Lower leg skin (tissue), 3 donors: ENCODE measurements at regions not wholly inside any gene's neighbourhood (a gene's known extent, or its start where the extent isn't known, plus 50 kb on each side); places are given as distances from the start of the nearest gene placed in this dataset.

Source experiments
- POLR2A ChIP-seq, 2 donors: fragments of 450-650 bp; IDR thresholded peaks; one replicate each; pipeline ENCODE4 v1.6.1; 2016 to 2017; ENCODE audit warnings: antibody characterized with exemption in 2 of 2, mild to moderate bottlenecking in 1 of 2, moderate library complexity in 1 of 2
- TF ChIP-seq, protein P1 (sequence below), 3 donors: fragments of 450-650 bp; IDR thresholded peaks; one replicate each; pipeline ENCODE4 v1.5.1; 2016; ENCODE audit warnings: antibody characterized with exemption in 3 of 3, mild to moderate bottlenecking in 3 of 3, moderate library complexity in 2 of 3

DNA sequence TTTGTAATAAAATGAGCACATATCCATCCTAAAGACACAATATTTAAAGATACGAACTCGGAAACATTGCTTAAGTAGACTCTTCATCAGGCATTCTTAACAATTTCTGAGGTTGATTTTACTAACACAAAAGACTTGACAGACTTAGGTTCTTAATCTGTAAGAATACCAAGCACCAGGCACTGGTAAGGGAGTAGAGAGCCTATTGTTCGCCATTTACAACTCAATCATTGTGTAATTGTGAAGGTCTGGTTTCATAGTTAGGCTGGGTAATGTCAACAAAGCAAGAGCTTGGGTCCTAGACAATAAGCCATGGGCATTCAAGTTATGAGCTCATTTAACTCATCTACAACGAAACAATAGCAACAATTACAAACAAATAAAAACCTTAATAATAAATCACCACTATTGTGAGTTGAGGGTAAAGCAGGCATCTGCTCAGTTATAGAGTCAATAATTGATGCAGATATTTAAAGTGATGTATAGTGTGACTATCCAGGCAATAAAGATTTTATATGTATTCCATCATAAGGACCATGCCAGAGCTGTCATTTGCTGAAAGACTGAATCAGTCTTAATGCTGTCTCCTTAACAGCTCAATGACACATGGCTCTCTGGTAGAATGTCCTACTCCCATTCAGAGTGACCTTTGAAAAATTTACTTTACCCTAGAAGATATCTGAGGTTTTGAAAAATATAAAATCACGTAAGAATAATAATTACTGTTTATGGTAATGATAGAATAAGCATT lies 664.0 kb upstream of the PCDH7 start:
- TF ChIP-seq, protein P1, sequence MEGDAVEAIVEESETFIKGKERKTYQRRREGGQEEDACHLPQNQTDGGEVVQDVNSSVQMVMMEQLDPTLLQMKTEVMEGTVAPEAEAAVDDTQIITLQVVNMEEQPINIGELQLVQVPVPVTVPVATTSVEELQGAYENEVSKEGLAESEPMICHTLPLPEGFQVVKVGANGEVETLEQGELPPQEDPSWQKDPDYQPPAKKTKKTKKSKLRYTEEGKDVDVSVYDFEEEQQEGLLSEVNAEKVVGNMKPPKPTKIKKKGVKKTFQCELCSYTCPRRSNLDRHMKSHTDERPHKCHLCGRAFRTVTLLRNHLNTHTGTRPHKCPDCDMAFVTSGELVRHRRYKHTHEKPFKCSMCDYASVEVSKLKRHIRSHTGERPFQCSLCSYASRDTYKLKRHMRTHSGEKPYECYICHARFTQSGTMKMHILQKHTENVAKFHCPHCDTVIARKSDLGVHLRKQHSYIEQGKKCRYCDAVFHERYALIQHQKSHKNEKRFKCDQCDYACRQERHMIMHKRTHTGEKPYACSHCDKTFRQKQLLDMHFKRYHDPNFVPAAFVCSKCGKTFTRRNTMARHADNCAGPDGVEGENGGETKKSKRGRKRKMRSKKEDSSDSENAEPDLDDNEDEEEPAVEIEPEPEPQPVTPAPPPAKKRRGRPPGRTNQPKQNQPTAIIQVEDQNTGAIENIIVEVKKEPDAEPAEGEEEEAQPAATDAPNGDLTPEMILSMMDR (IDR thresholded peaks at IDR 0.05), result no peak
- no peak for TF ChIP-seq POLR2A (IDR thresholded peaks at IDR 0.05)
